GM12865 (cell line): ENCODE measurements at regions not wholly inside any gene's neighbourhood (a gene's known extent, or its start where the extent isn't known, plus 50 kb on each side); places are given as distances from the start of the nearest gene placed in this dataset.

Experiments
- DNase-seq: peaks from one replicate; pipeline ENCODE4 v3.0.0; 2010; ENCODE audit warnings: low read depth
- H3K4me3 ChIP-seq: 2 replicates; pipeline ENCODE4 v1.5.1; 2011; ENCODE audit warnings: mild to moderate bottlenecking, low read depth, low read length, control low read depth
- CTCF ChIP-seq: IDR thresholded peaks from 2 replicates; pipeline ENCODE4 v1.5.1; 2011; ENCODE audit warnings: low read length, control low read depth, low read depth, inconsistent platforms; ENCODE audit not compliant: insufficient read depth; ENCODE audit errors: missing control alignments

GRCh38 chr15:91524534-91524933, 329.0 kb upstream of the SLCO3A1 start:
- TF ChIP-seq CTCF: no peak
- no peak overlapping the region for H3K4me3 ChIP-seq
- DNase-seq: no peak

GRCh38 chr15:91525751-91526150, 327.8 kb upstream of the SLCO3A1 start:
- TF ChIP-seq CTCF: no peak
- DNase-seq: no peak

GRCh38 chr15:91526424-91526823, 327.1 kb upstream of the SLCO3A1 start:
- TF ChIP-seq CTCF: no peak
- no peak overlapping the region for H3K4me3 ChIP-seq
- no peak for DNase-seq

More at GRCh38 chr15:91525751-91526150, 327.8 kb upstream of the SLCO3A1 start:
- H3K4me3 ChIP-seq: no peak overlapping the region

GRCh38 chr15:91528801-91529200, 324.7 kb upstream of the SLCO3A1 start:
- TF ChIP-seq CTCF: no peak
- no peak for DNase-seq
- no peak overlapping the region for H3K4me3 ChIP-seq

GRCh38 chr15:91529534-91529933, 324.0 kb upstream of the SLCO3A1 start:
- H3K4me3 ChIP-seq: no peak overlapping the region
- TF ChIP-seq CTCF: no peak
- no peak for DNase-seq

GRCh38 chr15:91530279-91530678, 323.2 kb upstream of the SLCO3A1 start:
- no peak overlapping the region for H3K4me3 ChIP-seq
- no peak for DNase-seq
- TF ChIP-seq CTCF: no peak

- no peak overlapping the region for H3K4me3 ChIP-seq
- no peak for TF ChIP-seq CTCF
- no peak for DNase-seq
Measured at GRCh38 chr15:91530956-91531582, 322.4 kb upstream of the SLCO3A1 start.
